SK-N-SH treated with all-trans-retinoic acid at 6 μM for 48 hours (cell line): ENCODE measurements at regions not wholly inside any gene's neighbourhood (a gene's known extent, or its start where the extent isn't known, plus 50 kb on each side); places are given as distances from the start of the nearest gene placed in this dataset.

Experiments
- ATAC-seq: fragments of 200-7000 bp; cut with Tn5 transposase; 3 replicates; pipeline ENCODE4 v1.9.1; 2020; ENCODE audit warnings: mild to moderate bottlenecking, moderate library complexity
- ARNTL ChIP-seq: fragments of 450-650 bp; formaldehyde crosslinking; IDR thresholded peaks from 2 replicates; pipeline ENCODE4 v1.5.0; 2020; ENCODE audit warnings: low read depth, mild to moderate bottlenecking, moderate library complexity, borderline replicate concordance
- BACH2 ChIP-seq: fragments of 250-450 bp; sonication (Bioruptor Pico); IDR thresholded peaks from 2 replicates; pipeline ENCODE4 v1.9.0; 2021; ENCODE audit warnings: mild to moderate bottlenecking, borderline replicate concordance
- CREB5 ChIP-seq: fragments of 250-450 bp; sonication (Bioruptor Pico); IDR thresholded peaks from 2 replicates; pipeline ENCODE4 v1.5.1; 2020; ENCODE audit warnings: low read depth, mild to moderate bottlenecking, moderate library complexity
- CSRNP3 ChIP-seq: fragments of 250-450 bp; sonication (Bioruptor Pico); IDR thresholded peaks from 2 replicates; pipeline ENCODE4 v1.5.1; 2021; ENCODE audit warnings: mild to moderate bottlenecking, moderate library complexity
- ESRRG ChIP-seq: fragments of 250-450 bp; sonication (Bioruptor Pico); IDR thresholded peaks from 2 replicates; pipeline ENCODE4 v1.6.1; 2021; ENCODE audit warnings: mild to moderate bottlenecking
- GLIS3 ChIP-seq: fragments of 250-450 bp; sonication (Bioruptor Pico); IDR thresholded peaks from 2 replicates; pipeline ENCODE4 v1.5.0; 2020; ENCODE audit warnings: mild to moderate bottlenecking, moderate library complexity
- ISL1 ChIP-seq: fragments of 250-450 bp; sonication (Bioruptor Pico); IDR thresholded peaks from 2 replicates; pipeline ENCODE4 v2.1.2; 2022; ENCODE audit warnings: mild to moderate bottlenecking, moderate library complexity
- OSR1 ChIP-seq: fragments of 250-450 bp; sonication (Bioruptor Pico); IDR thresholded peaks from 2 replicates; pipeline ENCODE4 v1.8.0; 2022; ENCODE audit warnings: moderate library complexity, mild to moderate bottlenecking, inconsistent platforms
- PATZ1 ChIP-seq: fragments of 250-450 bp; sonication (Bioruptor Pico); IDR thresholded peaks from 2 replicates; pipeline ENCODE4 v1.8.0; 2020; ENCODE audit warnings: mild to moderate bottlenecking, moderate library complexity, borderline replicate concordance
- POU6F1 ChIP-seq: fragments of 250-450 bp; sonication (Bioruptor Pico); IDR thresholded peaks from 2 replicates; pipeline ENCODE4 v1.8.0; 2021; ENCODE audit warnings: low read depth, mild to moderate bottlenecking, moderate library complexity, borderline replicate concordance
- PPARA ChIP-seq: fragments of 250-450 bp; sonication (Bioruptor Pico); IDR thresholded peaks from 2 replicates; pipeline ENCODE4 v1.5.0; 2020; ENCODE audit warnings: mild to moderate bottlenecking, borderline replicate concordance
- RARB ChIP-seq: fragments of 250-450 bp; sonication (Bioruptor Pico); IDR thresholded peaks from 2 replicates; pipeline ENCODE4 v1.8.0; 2021; ENCODE audit warnings: mild to moderate bottlenecking, moderate library complexity
- SNAI2 ChIP-seq: fragments of 250-450 bp; sonication (Bioruptor Pico); IDR thresholded peaks from 2 replicates; pipeline ENCODE4 v1.5.0; 2020; ENCODE audit warnings: mild to moderate bottlenecking, moderate library complexity
- TCF4 ChIP-seq: fragments of 250-450 bp; sonication (Bioruptor Pico); IDR thresholded peaks from 2 replicates; pipeline ENCODE4 v1.8.0; 2021; ENCODE audit warnings: mild to moderate bottlenecking, moderate library complexity, borderline replicate concordance
- TOX ChIP-seq: fragments of 250-450 bp; sonication (Bioruptor Pico); IDR thresholded peaks from 2 replicates; pipeline ENCODE4 v1.8.0; 2021; ENCODE audit warnings: mild to moderate bottlenecking, moderate library complexity, borderline replicate concordance
- TSHZ2 ChIP-seq: fragments of 250-450 bp; sonication (Bioruptor Pico); IDR thresholded peaks from 2 replicates; pipeline ENCODE4 v1.5.0; 2020; ENCODE audit warnings: mild to moderate bottlenecking, moderate library complexity
- ZC3H10 ChIP-seq: fragments of 250-450 bp; sonication (Bioruptor Pico); IDR thresholded peaks from 2 replicates; pipeline ENCODE4 v1.5.1; 2021; ENCODE audit warnings: mild to moderate bottlenecking, moderate library complexity
- ZFP30 ChIP-seq: fragments of 450-650 bp; formaldehyde crosslinking; IDR thresholded peaks from 2 replicates; pipeline ENCODE4 v1.5.0; 2022; ENCODE audit warnings: mild to moderate bottlenecking, moderate library complexity
- ZNF565 ChIP-seq: fragments of 450-650 bp; formaldehyde crosslinking; conservative IDR thresholded peaks from 2 replicates; pipeline ENCODE4 v1.5.0; 2020; ENCODE audit warnings: low read depth, mild to moderate bottlenecking, moderate library complexity
- ZNF70 ChIP-seq: fragments of 450-650 bp; formaldehyde crosslinking; IDR thresholded peaks from 2 replicates; pipeline ENCODE4 v1.5.0; 2020; ENCODE audit warnings: mild to moderate bottlenecking, moderate library complexity
- ZNF8 ChIP-seq: fragments of 450-650 bp; formaldehyde crosslinking; IDR thresholded peaks from 2 replicates; pipeline ENCODE4 v1.5.0; 2020; ENCODE audit warnings: mild to moderate bottlenecking, moderate library complexity

GRCh38 chr3:139285691-139286090 is 58.1 kb upstream of the MRPS22 start:
- TF ChIP-seq ISL1 (CRISPR knock-in tag) = no peak
- TF ChIP-seq PATZ1 (CRISPR knock-in tag) = no peak
- no peak for TF ChIP-seq ESRRG (CRISPR knock-in tag)
- TF ChIP-seq RARB (CRISPR knock-in tag) = no peak
- TF ChIP-seq ZNF70 (CRISPR knock-in tag) = no peak
- TF ChIP-seq ZNF565 (CRISPR knock-in tag) = no peak
- no peak for TF ChIP-seq TCF4 (CRISPR knock-in tag)

GRCh38 chr3:139286241-139286640 is 57.6 kb upstream of the MRPS22 start:
- ATAC-seq = no peak
- no peak for TF ChIP-seq SNAI2 (CRISPR knock-in tag)
- no peak for TF ChIP-seq POU6F1 (CRISPR knock-in tag)
- TF ChIP-seq GLIS3 (CRISPR knock-in tag) = no peak
- no peak for TF ChIP-seq PATZ1 (CRISPR knock-in tag)
- no peak for TF ChIP-seq TOX (CRISPR knock-in tag)
- TF ChIP-seq RARB (CRISPR knock-in tag) = no peak
- TF ChIP-seq CREB5 (CRISPR knock-in tag) = no peak
- TF ChIP-seq ZC3H10 = no peak
- TF ChIP-seq CSRNP3 (CRISPR knock-in tag) = no peak
- TF ChIP-seq ZNF8 (CRISPR knock-in tag) = no peak
- no peak for TF ChIP-seq ISL1 (CRISPR knock-in tag)
- no peak for TF ChIP-seq TSHZ2 (CRISPR knock-in tag)
- no peak for TF ChIP-seq PPARA
- TF ChIP-seq ARNTL (CRISPR knock-in tag) = no peak
- no peak for TF ChIP-seq ZFP30
- no peak for TF ChIP-seq OSR1 (CRISPR knock-in tag)
- no peak for TF ChIP-seq ZNF70 (CRISPR knock-in tag)
- TF ChIP-seq, all 23 proteins: peak for 0

More at GRCh38 chr3:139285691-139286090, 58.1 kb upstream of the MRPS22 start:
- no peak for ATAC-seq

GRCh38 chr3:139286825-139287224 is 57.0 kb upstream of the MRPS22 start:
- no peak for ATAC-seq
- TF ChIP-seq BACH2 (CRISPR knock-in tag) (no peak), TOX (CRISPR knock-in tag) (no peak), ISL1 (CRISPR knock-in tag) (no peak), ZNF70 (CRISPR knock-in tag) (no peak), ZNF565 (CRISPR knock-in tag) (no peak), PATZ1 (CRISPR knock-in tag) (no peak), CSRNP3 (CRISPR knock-in tag) (no peak), CREB5 (CRISPR knock-in tag) (no peak), ZC3H10 (no peak), ESRRG (CRISPR knock-in tag) (no peak)
